ENCODE measurements at regions not wholly inside any gene's neighbourhood (a gene's known extent, or its start where the extent isn't known, plus 50 kb on each side); places are given as distances from the start of the nearest gene placed in this dataset.
A peak's percentile ranks its signal among the peaks of the same experiment; 100 is the strongest.
"Not testable (repeated sequence)": the region's sequence is repeated elsewhere in the genome, so short reads cannot be mapped to it uniquely, and the experiment has no call there.

- no peaks in the 10 kb centered on the region for H3K9me3 Mint-ChIP-seq
- no peak overlapping the region for H3K4me3 Mint-ChIP-seq
- H3K27me3 Mint-ChIP-seq (ENCODE audit: low read depth, poor library complexity), result peaks cover 55% of the 10 kb centered on the region
- peak; percentile 46 for DNase-seq
- H3K36me3 Mint-ChIP-seq (ENCODE audit: low read depth), result peaks cover 4% of the 10 kb centered on the region
- peaks cover 79% of the 10 kb centered on the region for H3K4me1 Mint-ChIP-seq
- H3K27ac Mint-ChIP-seq, result no peak overlapping the region
- no peak for TF ChIP-seq CTCF (IDR thresholded peaks at IDR 0.05)
Observed at GRCh38 chr10:100662067-100662466, 83.3 kb upstream of the PAX2 start.

- TF ChIP-seq CTCF (IDR thresholded peaks at IDR 0.05), result no peak
- Mint-ChIP-seq H3K4me1 (peaks cover 84% of the 10 kb centered on the region), H3K9me3 (no peaks in the 10 kb centered on the region), H3K4me3 (peak overlapping the region; percentile 52), H3K36me3 (ENCODE audit: low read depth) (no peaks in the 10 kb centered on the region), H3K27ac (no peak overlapping the region), H3K27me3 (ENCODE audit: low read depth, poor library complexity) (peaks cover 48% of the 10 kb centered on the region)
- no peak for DNase-seq
Observed at GRCh38 chr10:100664316-100665149, 80.8 kb upstream of the PAX2 start.

- Mint-ChIP-seq H3K27me3 (ENCODE audit: low read depth, poor library complexity) (peaks cover 48% of the 10 kb centered on the region), H3K4me1 (peaks cover 78% of the 10 kb centered on the region)
- not testable (repeated sequence) for H3K4me3 Mint-ChIP-seq; H3K9me3 Mint-ChIP-seq; DNase-seq; H3K36me3 Mint-ChIP-seq (ENCODE audit: low read depth); H3K27ac Mint-ChIP-seq
Observed at GRCh38 chr10:100666634-100667033, 78.7 kb upstream of the PAX2 start.

GRCh38 chr10:100669616-100670015 lies 75.8 kb upstream of the PAX2 start:
- no peak for TF ChIP-seq CTCF (IDR thresholded peaks at IDR 0.05)
- Mint-ChIP-seq H3K4me3 (no peak overlapping the region), H3K36me3 (ENCODE audit: low read depth) (no peaks in the 10 kb centered on the region), H3K27me3 (ENCODE audit: low read depth, poor library complexity) (peaks cover 71% of the 10 kb centered on the region), H3K27ac (no peak overlapping the region), H3K4me1 (peaks cover 70% of the 10 kb centered on the region), H3K9me3 (no peaks in the 10 kb centered on the region)
- DNase-seq, result no peak

- H3K27me3 Mint-ChIP-seq (ENCODE audit: low read depth, poor library complexity), result peaks cover 70% of the 10 kb centered on the region
- peak overlapping the region; percentile 56 for H3K4me3 Mint-ChIP-seq
- no peak for DNase-seq
- no peaks in the 10 kb centered on the region for H3K36me3 Mint-ChIP-seq (ENCODE audit: low read depth)
- no peak overlapping the region for H3K27ac Mint-ChIP-seq
- no peak for TF ChIP-seq CTCF (IDR thresholded peaks at IDR 0.05)
- H3K9me3 Mint-ChIP-seq, result no peaks in the 10 kb centered on the region
- H3K4me1 Mint-ChIP-seq, result peaks cover 62% of the 10 kb centered on the region
Observed at GRCh38 chr10:100670368-100670767, 75.0 kb upstream of the PAX2 start.

- Mint-ChIP-seq H3K27ac (no peak overlapping the region), H3K36me3 (ENCODE audit: low read depth) (no peaks in the 10 kb centered on the region), H3K4me1 (peaks cover 60% of the 10 kb centered on the region), H3K4me3 (peak overlapping the region; percentile 56), H3K9me3 (no peaks in the 10 kb centered on the region), H3K27me3 (ENCODE audit: low read depth, poor library complexity) (peaks cover 75% of the 10 kb centered on the region)
- peak; percentile 76 for TF ChIP-seq CTCF (IDR thresholded peaks at IDR 0.05)
- DNase-seq, result peak; percentile 81
Observed at GRCh38 chr10:100670828-100671479, 74.4 kb upstream of the PAX2 start.
